ENCODE measurements at regions not wholly inside any gene's neighbourhood (a gene's known extent, or its start where the extent isn't known, plus 50 kb on each side); places are given as distances from the start of the nearest gene placed in this dataset.

- no peak overlapping the region for H3K9ac ChIP-seq
- no peaks in the 10 kb centered on the region for H3K9me3 ChIP-seq (ENCODE audit: control insufficient read depth, low read length)
- H3K27ac ChIP-seq = no peak overlapping the region
- no peak for TF ChIP-seq CTCF (IDR thresholded peaks at IDR 0.05)
- H3K4me3 ChIP-seq (ENCODE audit: low read depth, low read length) = no peak overlapping the region
- no peak overlapping the region for H3K4me2 ChIP-seq (ENCODE audit: low read length)
- H3K79me2 ChIP-seq = no peaks in the 10 kb centered on the region
- H3K27me3 ChIP-seq (ENCODE audit: control insufficient read depth, insufficient read depth, low read length) = no peaks in the 10 kb centered on the region
- no peaks in the 10 kb centered on the region for H3K4me1 ChIP-seq
- H2AFZ ChIP-seq = no peak overlapping the region
- H3K36me3 ChIP-seq (ENCODE audit: control insufficient read depth, insufficient read depth, low read length) = no peaks in the 10 kb centered on the region
Observed at GRCh38 chr5:8436924-8437323, 568.0 kb downstream of the MTRR start.

GRCh38 chr5:8445139-8445538, 576.2 kb downstream of the MTRR start:
- Histone ChIP-seq H3K27me3 (ENCODE audit: control insufficient read depth, insufficient read depth, low read length) (no peaks in the 10 kb centered on the region), H3K9me3 (ENCODE audit: control insufficient read depth, low read length) (no peaks in the 10 kb centered on the region), H3K4me2 (ENCODE audit: low read length) (no peak overlapping the region), H3K9ac (no peak overlapping the region), H3K4me1 (no peaks in the 10 kb centered on the region), H3K27ac (no peak overlapping the region), H3K79me2 (no peaks in the 10 kb centered on the region), H3K4me3 (ENCODE audit: low read depth, low read length) (no peak overlapping the region), H2AFZ (no peak overlapping the region), H3K36me3 (ENCODE audit: control insufficient read depth, insufficient read depth, low read length) (no peaks in the 10 kb centered on the region)
- no peak for TF ChIP-seq CTCF (IDR thresholded peaks at IDR 0.05)

GRCh38 chr5:8446179-8446578, 577.2 kb downstream of the MTRR start:
- Histone ChIP-seq H3K27ac (no peak overlapping the region), H3K4me3 (ENCODE audit: low read depth, low read length) (no peak overlapping the region), H3K79me2 (no peaks in the 10 kb centered on the region), H2AFZ (no peak overlapping the region), H3K4me2 (ENCODE audit: low read length) (no peak overlapping the region), H3K9ac (no peak overlapping the region), H3K9me3 (ENCODE audit: control insufficient read depth, low read length) (no peaks in the 10 kb centered on the region), H3K36me3 (ENCODE audit: control insufficient read depth, insufficient read depth, low read length) (no peaks in the 10 kb centered on the region), H3K27me3 (ENCODE audit: control insufficient read depth, insufficient read depth, low read length) (no peaks in the 10 kb centered on the region), H3K4me1 (no peaks in the 10 kb centered on the region)
- no peak for TF ChIP-seq CTCF (IDR thresholded peaks at IDR 0.05)

GRCh38 chr5:8456846-8457186, 587.9 kb downstream of the MTRR start:
- no peak for TF ChIP-seq CTCF (IDR thresholded peaks at IDR 0.05)
- H3K4me3 ChIP-seq (ENCODE audit: low read depth, low read length) = peak overlapping the region; percentile 67
- no peaks in the 10 kb centered on the region for H3K9me3 ChIP-seq (ENCODE audit: control insufficient read depth, low read length)
- no peaks in the 10 kb centered on the region for H3K4me1 ChIP-seq
- H3K79me2 ChIP-seq = no peaks in the 10 kb centered on the region
- H3K36me3 ChIP-seq (ENCODE audit: control insufficient read depth, insufficient read depth, low read length) = no peaks in the 10 kb centered on the region
- peak overlapping the region; percentile 96 for H2AFZ ChIP-seq
- H3K4me2 ChIP-seq (ENCODE audit: low read length) = peak overlapping the region; percentile 18
- H3K27ac ChIP-seq = peak overlapping the region; percentile 77
- H3K27me3 ChIP-seq (ENCODE audit: control insufficient read depth, insufficient read depth, low read length) = no peaks in the 10 kb centered on the region
- H3K9ac ChIP-seq = no peak overlapping the region

GRCh38 chr5:8457187-8458037, 588.5 kb downstream of the MTRR start:
- Histone ChIP-seq H3K4me3 (ENCODE audit: low read depth, low read length) (peak overlapping the region; percentile 67), H3K27ac (peak overlapping the region; percentile 77), H3K4me1 (no peaks in the 10 kb centered on the region), H3K27me3 (ENCODE audit: control insufficient read depth, insufficient read depth, low read length) (no peaks in the 10 kb centered on the region), H2AFZ (peak overlapping the region; percentile 96), H3K79me2 (no peaks in the 10 kb centered on the region), H3K36me3 (ENCODE audit: control insufficient read depth, insufficient read depth, low read length) (no peaks in the 10 kb centered on the region), H3K9me3 (ENCODE audit: control insufficient read depth, low read length) (no peaks in the 10 kb centered on the region), H3K9ac (peak overlapping the region; percentile 87), H3K4me2 (ENCODE audit: low read length) (peak overlapping the region; percentile 60)
- no peak for TF ChIP-seq CTCF (IDR thresholded peaks at IDR 0.05)

All from parathyroid adenoma (tissue), 2 donors.